Endometrium (tissue), 2 donors: ENCODE measurements at regions not wholly inside any gene's neighbourhood (a gene's known extent, or its start where the extent isn't known, plus 50 kb on each side); places are given as distances from the start of the nearest gene placed in this dataset.
"Not testable (repeated sequence)": the region's sequence is repeated elsewhere in the genome, so short reads cannot be mapped to it uniquely, and the experiment has no call there.

Source experiments
- FAIRE-seq: peaks from 2 replicates; lab custom pipeline; 2012; peaks lifted over from hg19 to GRCh38; lab: Jason Lieb, UNC
- donor health status: control.
- donor health status: control.

DNA sequence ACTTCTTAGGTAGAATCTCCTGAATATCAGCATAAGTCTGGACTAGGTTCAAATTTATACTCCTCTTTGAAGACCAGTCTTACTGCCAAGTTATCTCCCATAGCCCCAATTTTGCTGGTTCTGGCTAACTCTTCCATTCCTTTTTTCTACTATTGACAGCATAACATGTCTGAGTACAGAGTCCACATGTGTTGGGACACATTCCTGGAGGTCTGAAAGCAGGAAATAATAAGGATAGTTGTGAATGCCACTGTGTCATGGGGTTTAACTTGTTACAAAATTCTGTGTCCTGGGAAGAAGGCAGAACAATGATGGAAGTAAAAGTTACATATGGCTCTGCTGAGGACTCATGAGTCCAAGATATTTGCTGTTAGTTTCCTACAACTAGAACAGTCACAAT lies 57.4 kb upstream of the ZBTB20 start:
- no peak for FAIRE-seq

DNA sequence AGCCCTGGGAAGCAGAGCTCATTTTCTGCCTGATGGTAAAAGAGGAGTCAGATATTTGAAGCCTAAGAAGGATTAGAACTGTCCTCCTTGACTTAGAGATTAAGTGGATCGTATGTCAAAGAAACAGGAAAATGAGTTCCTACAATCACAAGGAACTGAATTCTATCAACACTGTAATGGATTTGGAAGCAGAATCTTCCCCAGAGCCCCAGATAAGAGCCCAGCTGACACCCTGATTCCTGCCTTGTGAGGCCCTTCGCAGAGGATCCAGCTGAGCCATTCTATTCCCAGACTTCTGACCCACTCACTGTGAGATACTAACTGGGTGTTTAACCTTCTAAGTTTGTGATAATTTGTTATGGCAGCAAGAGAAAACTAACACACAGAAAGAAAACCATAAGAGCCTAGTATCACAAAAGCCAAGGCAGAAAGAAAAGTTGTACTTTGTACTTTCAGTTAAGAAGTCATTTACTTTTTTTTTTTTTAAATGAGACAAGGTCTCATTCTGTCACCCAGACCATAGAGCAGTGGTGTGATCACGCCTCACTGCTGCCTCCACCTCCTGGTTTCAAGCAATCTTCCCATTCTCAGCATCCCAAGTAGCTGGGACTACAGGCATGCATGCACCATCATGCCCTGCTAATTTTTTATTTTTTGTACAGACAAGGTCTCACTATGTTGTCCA lies 61.1 kb upstream of the ZBTB20 start:
- FAIRE-seq = no peak

DNA sequence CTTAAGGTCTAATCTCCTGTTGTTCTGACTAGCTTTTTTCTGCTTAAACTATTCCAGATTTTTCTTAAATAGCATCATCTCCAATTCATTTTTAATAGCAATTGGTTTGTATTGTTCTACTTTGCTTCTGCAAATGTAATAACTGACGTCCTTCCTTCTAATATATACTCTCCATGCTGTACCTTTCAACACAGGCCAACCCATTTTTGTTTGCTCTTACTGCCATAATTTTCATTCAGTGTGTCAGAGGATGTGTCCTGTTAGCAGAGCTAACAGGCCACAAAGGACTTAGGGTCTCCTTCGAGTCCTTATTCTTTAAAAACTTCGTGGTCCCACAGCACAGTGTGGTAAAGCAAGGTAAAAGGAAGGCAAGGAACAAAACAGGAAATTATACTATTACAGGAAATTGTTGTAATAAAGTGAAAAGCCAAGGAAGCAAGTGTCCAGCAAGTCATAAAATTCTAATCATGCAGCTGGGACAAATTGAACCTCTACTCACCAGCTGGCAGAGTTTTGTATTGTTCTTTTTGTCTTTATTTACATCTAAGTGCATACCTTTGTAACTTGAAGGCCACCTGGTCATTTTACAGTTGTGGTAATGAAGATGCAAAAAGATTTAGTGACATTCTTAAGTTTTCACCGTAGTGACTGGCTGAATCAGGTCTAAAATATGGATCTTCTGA lies 64.9 kb upstream of the ZBTB20 start:
- FAIRE-seq = no peak

DNA sequence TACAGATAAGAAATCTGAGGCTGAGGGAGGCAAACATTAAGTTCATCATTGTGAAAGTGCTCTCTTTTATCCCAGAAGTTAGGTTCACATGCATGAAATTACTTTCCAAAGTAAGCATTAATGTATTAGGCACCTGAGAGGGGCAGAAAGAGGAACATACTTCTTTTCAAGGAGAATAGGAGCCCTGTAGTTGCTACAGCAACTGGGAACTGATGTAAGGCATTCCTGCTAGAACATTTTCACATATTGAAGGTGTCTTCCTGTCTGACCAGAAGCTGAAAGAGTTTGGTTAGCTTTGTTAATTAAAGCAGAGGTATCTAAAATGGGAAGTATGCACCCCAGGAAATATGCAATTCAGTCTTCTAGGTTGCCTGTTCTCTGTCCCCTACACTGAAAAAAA lies 65.5 kb upstream of the ZBTB20 start:
- FAIRE-seq = no peak

DNA sequence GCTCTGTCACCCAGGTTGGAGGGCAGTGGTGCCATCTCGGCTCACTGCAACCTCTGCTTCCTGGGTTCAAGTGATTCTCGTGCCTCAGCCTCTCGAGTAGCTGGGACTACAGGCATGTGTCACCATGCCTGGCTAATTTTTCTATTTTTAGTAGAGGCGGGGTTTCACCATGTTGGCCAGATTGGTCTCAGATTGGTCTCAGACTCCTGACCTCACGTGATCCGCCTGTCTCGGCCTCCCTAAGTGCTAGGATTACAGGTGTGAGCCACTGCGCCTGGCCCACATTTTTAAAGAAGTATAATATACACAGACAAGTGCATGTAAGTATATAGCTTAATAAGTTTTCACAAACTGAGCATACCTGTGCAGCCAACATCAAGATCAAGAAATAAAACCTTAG lies 66.0 kb upstream of the ZBTB20 start:
- FAIRE-seq = not testable (repeated sequence)

DNA sequence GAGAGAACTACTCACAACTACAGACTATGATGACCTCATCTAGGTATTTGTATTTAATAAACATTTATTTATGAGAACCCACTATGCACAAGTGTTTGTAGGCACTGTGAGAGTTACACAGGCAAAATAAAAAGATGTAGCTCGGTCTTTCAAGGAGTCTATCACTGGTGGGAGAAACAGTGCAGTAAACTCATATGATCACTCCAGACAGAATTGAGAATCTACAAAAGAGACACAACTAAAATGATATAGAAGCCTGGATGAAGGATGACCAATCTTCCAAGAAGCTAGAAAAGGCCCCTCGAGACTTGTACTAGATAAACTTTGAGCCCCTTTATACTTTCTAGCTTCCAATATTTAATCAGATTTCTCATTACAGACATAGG lies 70.2 kb upstream of the ZBTB20 start:
- FAIRE-seq = no peak

DNA sequence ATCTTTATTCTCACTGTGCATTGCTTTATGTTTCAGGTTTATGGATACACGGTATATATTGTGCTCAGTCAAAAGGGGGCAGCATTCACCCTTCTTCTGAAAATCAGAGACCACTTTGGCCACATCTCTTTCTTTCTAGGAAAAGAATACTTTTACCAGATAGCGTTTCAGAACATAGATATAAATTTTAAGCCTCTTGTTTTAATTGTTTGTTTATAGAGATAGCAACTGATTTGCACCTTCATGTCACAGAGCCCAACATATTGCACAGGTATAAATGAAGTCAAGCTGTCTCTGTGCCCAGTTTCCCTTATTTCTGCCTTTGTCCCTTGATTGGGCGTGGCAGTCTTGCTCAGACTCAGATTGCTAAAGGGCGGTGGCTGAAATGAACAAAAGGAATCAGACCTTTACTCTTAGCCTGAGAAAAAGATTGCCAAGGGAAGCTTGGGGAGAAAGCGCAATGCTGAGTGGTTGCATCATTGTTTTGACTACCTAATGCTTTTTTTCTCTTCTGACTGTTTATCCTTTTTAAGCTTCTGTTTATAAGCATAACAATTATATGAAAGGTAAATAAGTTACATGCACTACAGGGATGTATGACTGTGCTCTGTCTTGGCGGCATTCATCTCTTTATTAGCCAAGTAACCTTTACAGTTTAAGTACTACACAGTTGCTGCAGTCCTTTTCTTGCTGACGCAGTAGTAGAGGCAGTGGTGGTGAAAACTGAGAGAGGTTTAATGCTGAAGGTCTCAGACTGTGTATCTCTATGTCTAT lies 70.8 kb upstream of the ZBTB20 start:
- FAIRE-seq = peak; percentile 90

DNA sequence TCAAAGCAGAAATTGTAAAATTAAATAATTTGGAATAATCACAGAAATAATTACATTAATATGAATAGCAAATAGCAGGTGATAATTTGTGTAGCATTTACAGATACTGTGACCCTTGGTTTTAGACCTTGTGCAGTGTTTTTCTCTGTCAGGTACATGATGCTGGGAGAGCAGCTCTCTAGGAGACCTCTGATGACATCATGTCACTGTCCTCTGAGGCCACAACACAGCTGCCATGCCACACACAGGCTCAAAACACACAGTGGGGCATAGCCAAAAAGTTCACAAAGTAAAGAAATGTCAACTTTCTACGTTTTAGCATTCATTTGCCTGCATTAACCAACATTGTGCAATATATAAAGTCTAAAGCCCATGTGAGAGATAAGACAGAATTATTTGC lies 71.8 kb upstream of the ZBTB20 start:
- no peak for FAIRE-seq

DNA sequence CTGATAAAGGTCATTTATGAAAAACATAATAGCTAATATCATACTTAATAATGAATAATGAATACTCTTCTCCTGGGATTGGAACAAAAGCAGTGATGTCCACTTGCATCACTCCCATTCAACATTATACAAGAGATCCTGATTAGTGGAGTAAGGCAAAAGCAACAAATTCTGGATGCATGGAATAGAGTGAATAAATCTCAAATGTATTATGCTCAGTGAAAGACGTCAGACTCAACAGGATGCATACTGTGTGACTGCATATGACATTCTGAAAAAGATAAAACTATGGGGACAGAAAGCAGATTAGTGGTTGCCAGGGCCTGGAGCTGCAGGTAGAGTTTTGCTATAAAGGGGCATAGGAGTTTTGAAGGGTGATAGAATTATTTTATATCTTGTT lies 77.6 kb upstream of the ZBTB20 start:
- no peak for FAIRE-seq

DNA sequence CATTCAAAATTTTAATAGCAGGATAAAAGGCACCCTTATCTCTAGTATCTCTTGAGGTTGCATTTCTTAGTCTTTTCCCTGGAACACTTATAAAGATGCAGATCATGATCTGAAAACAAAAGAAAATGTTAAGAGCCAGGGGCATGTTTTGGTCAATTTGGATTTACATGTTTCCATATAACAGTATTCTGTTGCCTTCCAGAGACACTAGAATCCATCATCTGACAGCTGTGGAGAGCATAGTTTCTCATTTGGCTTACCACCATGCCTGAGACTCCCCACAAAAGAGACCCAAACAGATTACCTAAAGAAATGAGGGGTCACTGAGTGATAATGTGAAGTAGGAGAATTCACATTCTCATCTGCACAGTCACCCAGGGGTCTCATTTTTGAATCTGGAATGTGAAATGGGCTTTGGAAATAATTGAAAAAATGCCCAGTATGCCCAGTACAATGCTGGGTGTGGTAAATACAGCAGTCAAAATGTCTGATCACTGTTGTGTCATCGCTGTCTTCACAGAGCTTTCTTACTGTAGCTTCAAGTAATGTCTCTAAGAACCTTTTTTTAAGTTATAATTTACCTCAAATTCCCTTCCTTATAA lies 79.9 kb upstream of the ZBTB20 start:
- no peak for FAIRE-seq

DNA sequence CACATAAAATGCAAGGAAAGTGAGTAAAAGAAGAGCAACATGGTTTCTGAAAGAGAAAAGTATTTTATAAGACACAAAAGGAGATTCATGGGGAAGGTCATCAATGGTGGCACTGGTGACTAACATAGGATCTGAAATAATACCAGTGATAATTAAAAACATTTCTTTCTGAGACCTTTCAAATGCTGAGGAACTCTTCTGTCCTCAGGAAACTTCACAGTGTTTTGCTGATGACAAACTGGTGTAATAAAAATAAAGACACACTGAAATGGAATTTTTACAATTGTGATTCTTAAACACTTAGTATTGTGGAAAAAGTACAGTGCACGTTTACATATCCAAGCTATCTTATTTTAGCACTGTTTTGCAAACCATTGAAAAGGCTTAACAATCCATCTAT lies 80.4 kb upstream of the ZBTB20 start:
- FAIRE-seq = no peak

DNA sequence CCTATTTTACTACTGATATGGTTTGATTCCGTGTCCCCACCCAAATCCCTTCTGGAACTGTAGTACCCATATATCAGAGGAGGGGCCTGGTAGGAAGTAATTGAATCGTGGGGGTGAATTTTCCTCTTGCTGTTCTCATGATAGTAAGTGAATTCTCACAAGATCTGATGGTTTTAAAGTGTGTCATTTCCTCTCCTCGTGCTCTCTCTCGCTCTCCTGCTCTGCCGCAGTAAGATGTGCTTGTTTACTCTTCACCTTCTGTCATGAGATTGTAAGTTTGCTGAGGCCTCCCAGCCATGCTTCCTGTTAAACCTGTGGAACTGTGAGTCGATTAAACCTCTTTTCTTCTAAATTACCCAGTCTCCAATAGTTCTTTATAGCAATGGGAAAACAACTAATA lies 81.2 kb upstream of the ZBTB20 start:
- no peak for FAIRE-seq

DNA sequence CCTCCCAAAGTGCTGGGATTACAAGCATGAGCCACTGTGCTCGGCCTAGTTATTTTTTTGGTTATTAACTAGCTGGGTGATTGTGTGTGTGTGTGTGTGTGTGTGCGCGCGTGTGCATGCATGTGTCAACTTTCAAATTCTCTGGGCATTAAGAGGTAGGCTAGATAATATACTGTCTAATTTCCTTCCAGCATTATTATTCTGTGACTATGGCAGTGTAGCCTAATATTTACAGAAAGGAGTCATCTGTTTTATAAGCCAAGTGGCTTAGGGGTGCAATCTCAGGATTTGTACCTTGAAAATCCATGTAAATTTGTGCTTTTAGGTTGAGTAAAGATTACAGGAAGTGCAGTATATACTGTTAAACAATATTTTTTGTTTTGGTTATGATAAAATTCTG lies 85.1 kb upstream of the ZBTB20 start:
- no peak for FAIRE-seq

DNA sequence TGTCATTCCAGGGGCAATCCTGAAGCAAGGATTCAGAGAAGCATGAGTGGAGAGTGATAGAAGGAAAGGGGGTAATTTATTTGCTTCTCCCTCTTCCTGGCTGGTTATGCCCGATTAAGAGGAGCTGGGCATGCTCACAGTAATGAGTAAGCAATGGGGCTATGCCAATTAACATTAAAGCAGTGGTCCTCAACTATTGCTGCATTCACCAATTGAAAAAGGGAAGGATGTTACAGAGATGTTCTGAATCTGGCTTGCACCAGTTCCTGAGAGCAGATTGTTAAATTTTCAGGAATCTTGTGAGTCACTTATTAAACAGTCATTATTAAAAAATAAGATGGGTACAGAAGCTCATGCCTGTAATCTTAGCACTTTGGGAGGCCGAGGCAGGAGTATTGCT lies 85.9 kb upstream of the ZBTB20 start:
- no peak for FAIRE-seq

DNA sequence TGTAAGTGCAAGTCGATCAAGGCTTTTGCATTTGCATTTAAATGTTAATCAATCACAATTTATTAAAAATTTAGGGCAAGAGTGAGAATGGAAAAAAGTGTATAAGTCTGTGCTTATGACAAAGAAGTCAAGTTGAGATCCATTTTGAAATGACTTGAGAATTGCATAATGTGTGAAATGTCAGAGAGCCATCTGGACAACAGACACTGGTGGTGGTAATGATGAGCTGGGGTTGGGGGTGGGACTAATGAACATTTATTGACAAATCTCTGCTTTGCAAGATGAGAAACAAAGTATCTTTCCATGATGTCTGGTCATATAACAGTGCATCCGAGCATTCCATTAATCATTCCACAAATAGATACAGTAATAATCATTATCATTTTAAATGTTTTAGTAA lies 89.4 kb upstream of the ZBTB20 start:
- FAIRE-seq = no peak

DNA sequence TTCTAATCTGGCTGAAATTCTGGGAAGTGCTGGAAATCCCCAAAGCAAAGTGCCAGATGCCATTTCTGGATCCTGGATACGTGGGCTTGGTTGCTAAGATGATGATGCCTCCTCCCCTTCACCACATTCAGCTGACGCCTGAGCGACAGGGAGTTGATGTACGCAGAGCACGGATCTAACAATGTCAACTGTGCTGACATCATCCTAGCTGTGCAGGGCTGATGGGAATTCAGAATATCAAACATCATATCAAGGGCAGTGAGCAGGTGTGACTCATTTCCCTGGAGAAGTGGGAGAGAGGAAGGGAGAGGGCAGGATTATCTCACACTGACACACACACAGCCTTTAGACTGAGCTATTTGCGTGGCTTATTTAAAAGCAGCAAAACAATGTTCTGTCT lies 92.6 kb upstream of the ZBTB20 start:
- FAIRE-seq = no peak

DNA sequence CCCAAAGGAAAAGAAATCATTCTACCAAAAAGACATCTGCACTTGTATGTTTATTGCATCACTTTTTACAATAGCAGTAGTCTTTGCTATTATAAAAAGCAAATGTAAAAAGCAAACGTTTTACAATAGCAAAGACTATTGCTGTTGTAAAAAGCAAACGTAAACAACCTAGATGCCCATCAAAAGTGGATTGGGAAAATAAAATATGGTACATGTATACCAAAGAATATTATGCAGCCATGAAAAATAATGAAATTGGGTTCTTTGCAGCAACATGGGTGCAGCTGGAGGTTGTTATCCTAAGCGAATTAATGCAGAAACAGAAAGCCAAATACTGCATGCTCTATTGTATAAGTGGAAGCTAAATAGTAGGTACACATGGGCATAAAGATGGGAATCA lies 97.3 kb upstream of the ZBTB20 start:
- FAIRE-seq = no peak

DNA sequence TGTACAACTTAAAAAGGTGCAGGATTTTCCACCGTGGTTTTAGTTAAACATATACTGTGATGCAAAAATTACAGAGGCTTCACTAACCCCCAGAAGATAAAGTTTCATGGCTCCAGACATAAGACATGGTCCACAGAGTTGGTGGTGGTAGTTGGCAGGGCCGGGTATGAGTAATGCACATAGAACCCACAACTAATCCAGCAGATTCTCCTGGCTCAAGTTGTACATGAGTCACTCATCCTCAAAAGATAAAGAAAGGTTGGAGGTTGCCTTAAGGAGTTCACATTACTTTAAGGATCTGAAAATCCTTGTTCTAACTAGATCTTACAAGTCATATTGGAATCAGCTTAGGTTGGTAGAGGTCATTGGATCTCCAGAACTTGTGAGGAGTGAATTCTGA lies 98.3 kb upstream of the ZBTB20 start:
- no peak for FAIRE-seq

DNA sequence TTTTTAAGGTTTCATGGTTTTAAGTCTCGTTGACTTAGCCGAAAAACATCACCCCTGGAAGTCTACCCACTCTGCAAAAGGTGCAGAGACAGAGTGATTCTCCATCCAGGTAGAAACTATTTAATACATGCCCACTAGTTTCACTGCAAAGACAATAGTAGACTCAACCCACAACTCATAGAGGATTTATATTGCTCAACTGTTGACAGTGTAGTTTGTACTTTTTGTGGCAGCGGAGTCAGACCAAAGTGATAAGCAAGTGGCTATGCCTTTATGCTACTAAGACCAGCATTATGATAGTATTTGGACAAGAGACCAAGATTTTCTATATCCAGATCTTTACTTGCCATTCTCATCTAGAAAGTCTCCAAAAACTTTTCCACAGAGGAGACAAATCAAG lies 98.8 kb upstream of the ZBTB20 start:
- no peak for FAIRE-seq

DNA sequence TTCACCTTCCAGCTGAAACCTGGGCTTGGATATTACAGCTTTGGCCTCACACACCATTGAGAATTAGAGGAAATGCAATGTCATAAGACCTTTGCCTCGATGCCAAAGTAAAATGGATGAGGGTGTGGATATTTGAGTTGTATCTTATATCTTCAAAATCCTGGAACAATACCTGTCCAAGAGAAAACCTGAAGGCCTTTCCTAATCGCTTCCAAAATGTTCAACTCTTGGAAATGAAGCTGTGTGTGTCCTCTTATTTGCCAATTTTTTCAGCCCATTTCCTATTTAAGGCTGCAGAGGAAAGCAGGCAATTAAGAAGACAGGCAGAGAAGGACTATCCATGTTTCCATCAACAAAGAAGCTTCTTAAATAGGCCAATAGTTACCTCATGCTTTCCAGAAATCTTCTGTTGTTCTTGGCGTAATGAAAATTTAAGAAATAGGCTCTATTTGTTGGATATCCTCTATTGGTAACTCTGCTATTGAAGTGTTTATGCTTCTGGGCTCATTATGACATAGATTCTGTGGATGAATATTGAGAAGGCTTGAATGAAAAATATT lies 99.5 kb upstream of the ZBTB20 start:
- no peak for FAIRE-seq

DNA sequence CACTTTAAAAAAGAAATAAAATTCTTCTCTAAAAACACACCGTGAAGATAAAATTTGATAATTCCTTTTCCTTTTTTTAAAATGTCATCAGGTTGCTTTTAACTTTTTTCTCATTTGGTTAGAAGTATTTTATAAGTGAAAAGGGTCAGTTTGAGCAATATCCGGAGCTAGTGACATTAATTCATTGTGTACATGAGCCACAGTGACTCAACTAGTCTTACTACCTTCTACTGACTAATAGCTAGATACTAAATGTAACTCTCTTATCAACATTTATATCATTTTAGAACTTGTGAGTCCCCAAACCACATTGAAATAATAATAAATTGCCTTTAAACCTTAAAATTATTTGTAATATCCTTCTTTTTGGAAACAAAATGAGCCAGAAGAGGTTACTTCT lies 101.2 kb upstream of the ZBTB20 start:
- no peak for FAIRE-seq

DNA sequence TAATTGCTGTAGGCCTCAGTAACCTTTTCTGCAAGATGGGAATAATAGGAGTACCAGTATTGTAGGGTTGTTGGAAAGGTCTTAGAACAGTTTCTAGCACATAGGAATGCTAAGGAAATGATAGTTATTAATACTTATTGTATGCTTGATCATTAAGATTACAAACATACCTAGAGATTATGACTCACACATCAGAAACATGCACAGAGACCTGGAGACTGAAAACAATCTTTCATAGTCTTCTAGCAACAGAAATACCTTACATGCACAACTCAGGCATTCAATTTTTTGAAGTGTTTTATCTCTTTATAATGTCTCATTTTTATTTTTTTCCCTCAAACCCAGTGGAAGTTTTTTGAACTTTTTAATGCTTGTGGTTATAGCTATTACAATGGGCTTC lies 104.4 kb upstream of the ZBTB20 start:
- no peak for FAIRE-seq

DNA sequence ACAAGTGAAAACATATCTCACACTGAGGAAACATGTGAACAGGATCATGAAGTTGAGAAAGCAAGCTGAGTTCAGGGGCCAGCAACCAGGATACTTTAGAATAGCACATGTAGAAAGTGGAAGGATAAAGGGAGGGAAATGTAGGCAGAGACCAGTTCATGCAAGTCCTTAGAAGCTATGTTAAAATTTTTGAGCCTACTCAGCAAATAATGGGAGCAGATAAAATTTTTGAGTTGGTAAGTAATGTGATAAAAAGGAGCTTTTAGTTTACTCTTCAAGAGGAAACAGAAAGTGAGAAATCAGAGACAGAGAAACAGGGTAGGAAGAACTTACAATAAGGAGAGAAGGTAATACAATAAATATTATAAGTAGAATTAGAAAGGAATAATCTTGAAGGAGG lies 105.6 kb upstream of the ZBTB20 start:
- no peak for FAIRE-seq
